ENCODE measurements at regions not wholly inside any gene's neighbourhood (a gene's known extent, or its start where the extent isn't known, plus 50 kb on each side); places are given as distances from the start of the nearest gene placed in this dataset.

DNA sequence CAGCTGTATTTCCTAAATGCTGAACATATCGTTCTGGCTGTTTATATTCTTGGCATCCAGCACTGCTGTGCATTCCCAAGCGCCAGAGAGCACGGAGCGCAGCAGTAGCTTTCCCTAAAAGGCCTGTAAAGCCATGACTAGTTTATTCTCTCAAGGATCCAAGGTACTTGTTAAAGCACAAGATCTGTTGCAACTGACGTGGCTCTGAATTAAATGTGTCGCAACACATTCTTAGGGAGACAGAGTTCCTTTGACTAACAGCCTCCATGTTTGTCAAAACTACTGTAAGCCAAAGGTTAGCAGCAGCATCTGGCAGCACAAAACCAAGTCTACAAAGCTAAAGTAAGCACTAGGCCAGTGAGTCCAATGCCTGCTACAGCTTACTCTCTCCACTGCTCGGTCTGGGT is 188.6 kb upstream of the FN1 start:
- intact Hi-C loops (cut with DNase I) = no loop called here
- ATAC-seq (peak; percentile 69 to 87), DNase-seq (peak; percentile 23)

GRCh38 chr2:215622837-215623236 is 187.0 kb upstream of the FN1 start:
- no peak for DNase-seq
- intact Hi-C loops (cut with DNase I) = no loop called here

GRCh38 chr2:215621381-215621780 is 185.5 kb upstream of the FN1 start:
- DNase-seq (no peak), ATAC-seq (no peak)
- intact Hi-C loops (cut with DNase I) = no loop called here

More at GRCh38 chr2:215622837-215623236, 187.0 kb upstream of the FN1 start:
- ATAC-seq = no peak

DNA sequence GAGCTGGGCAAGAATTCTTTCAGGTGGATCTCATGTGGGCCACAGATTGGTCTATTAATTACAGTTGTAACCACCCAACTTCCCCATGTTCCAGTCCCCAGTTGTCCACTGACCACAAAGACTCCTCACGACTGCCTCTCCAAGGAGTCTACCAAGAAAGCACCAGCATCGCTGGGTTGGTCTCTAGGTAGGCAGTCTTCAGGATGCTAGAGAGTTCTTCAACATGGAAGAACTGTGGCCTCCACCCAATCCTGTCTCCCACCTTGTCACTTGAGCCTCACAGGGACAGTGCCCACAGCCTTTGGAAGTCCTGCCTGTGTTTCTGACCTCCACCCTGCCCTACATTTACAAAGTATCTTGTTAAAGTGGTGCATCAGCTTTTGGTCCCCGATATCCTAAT is 184.7 kb upstream of the FN1 start:
- ATAC-seq (no peak), DNase-seq (no peak)
- intact Hi-C loops (cut with DNase I) = no loop called here

- peak in 1 of 2 donors; percentile 24 for ATAC-seq
- peak; percentile 35 for DNase-seq
- intact Hi-C loops (cut with DNase I) = no loop called here
Measured at GRCh38 chr2:215619989-215620388, 184.1 kb upstream of the FN1 start.

GRCh38 chr2:215619022-215619958 is 183.4 kb upstream of the FN1 start:
- DNase-seq (no peak), ATAC-seq (peak; percentile 41 to 70)
- intact Hi-C loops (cut with DNase I) = no loop called here

GRCh38 chr2:215618145-215618544 is 182.3 kb upstream of the FN1 start:
- DNase-seq (no peak), ATAC-seq (no peak)
- intact Hi-C loops (cut with DNase I) = no loop called here

DNA sequence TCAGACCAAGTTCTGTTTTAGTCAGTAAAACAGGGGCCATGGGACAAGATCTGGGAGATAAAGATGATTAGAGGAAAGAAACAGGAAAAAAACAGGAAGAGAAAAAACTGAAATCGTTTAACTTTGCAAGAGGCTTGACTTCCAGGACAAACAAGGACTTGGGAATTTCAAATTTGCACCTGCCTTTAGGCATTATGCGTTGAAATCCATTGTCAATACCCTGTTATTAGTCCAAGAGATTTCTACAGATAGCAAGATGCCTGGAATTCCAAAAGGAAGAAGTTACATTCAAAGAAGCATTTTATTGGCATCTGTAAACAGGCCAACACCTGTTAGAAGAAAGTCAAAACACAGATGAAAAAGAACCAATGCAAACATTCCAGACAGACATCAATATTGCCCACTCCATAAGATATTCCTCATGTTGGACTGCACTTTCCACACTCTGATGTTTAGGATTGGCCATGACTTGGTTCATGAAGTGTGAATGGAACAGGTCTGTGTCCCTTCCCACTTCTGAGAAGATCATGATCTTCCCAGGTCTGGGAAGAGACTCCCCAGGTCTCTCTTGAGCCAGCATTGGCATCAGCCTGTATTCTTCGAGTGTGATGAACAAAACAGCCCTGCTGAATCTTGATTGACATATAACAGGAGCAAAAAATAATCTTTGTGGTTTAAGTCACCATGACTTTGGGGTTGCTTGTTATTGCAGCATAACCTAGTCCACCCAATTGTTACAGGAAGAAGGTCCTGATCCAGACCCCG is 181.4 kb upstream of the FN1 start:
- ATAC-seq (no peak), DNase-seq (no peak)
- intact Hi-C loops (cut with DNase I) = no loop called here

GRCh38 chr2:215615803-215616174 is 179.9 kb upstream of the FN1 start:
- intact Hi-C loops (cut with DNase I) = no loop called here
- DNase-seq (no peak), ATAC-seq (no peak)

GRCh38 chr2:215615067-215615802 is 179.4 kb upstream of the FN1 start:
- intact Hi-C loops (cut with DNase I) = no loop called here
- ATAC-seq = no peak
- DNase-seq = no peak

GRCh38 chr2:215614296-215614695 is 178.4 kb upstream of the FN1 start:
- intact Hi-C loops (cut with DNase I) = no loop called here
- ATAC-seq (no peak), DNase-seq (no peak)

DNA sequence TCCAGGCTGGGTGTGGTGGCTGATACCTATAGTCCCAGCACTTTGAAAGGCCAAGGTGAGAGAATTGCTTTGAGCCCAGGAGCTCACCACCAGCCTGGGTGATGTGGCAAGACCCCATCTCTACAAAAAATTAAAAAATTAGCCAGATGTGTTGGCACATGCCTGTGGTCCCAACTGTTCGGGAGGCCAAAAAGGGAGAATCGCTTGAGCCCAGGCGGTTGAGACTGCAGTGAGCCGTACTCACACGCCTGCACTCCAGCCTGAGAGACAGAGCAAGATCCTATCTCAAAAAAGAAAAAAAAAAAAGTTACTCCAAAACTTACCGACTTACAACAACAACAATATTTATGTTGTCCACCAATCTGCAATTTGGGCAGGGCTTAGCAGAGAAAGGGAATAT is 178.0 kb upstream of the FN1 start:
- intact Hi-C loops (cut with DNase I) = no loop called here
- ATAC-seq (no peak), DNase-seq (no peak)

GRCh38 chr2:215613280-215613679 is 177.4 kb upstream of the FN1 start:
- no peak for DNase-seq
- no peak for ATAC-seq
- intact Hi-C loops (cut with DNase I) = no loop called here

DNA sequence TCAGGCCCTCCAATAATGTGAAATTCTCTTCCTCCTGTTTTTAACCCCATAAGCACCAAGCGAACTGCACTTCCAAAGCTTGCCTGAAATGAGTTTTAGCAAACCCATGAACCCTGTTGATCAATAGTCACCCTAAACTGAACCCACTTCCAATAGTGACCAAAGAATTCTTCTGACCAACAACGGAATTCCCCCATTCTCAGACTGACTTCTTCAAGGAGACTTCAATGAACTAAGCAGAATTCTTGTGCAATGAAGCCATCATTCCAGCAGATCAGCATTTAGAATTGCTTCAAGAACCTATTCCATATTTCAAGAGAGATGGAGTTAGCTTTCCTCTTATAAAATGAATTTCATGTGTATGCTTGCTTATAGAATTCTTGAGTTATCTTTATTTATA is 176.9 kb upstream of the FN1 start:
- intact Hi-C loops (cut with DNase I) = no loop called here
- ATAC-seq = no peak
- DNase-seq = no peak

- intact Hi-C loops (cut with DNase I) = no loop called here
- ATAC-seq = peak in 1 of 2 donors; percentile 60
- no peak for DNase-seq
Measured at GRCh38 chr2:215611609-215612386, 175.9 kb upstream of the FN1 start.

GRCh38 chr2:215609089-215610032 is 173.5 kb upstream of the FN1 start:
- DNase-seq (no peak), ATAC-seq (no peak)
- intact Hi-C loops (cut with DNase I) = no loop called here

DNA sequence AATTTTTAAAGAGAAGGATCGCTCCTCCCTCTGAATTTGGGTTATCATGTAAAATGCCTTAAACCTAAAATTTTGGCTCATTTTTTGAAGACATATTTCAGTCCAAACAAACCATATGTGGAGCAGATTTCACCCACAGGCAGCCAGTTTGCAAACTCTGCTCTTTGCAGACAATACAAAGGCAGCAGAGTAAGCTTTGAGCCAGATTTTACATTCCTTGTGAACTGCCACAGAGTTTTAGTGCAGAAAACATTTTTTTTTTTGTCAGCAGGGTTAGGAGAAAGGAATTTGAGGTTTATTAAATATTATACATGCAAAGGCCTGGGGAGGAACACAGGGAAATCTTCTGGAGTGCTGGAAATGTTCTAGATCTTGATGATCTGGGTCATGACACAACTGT is 171.9 kb upstream of the FN1 start:
- DNase-seq = no peak
- intact Hi-C loops (cut with DNase I) = no loop called here
- ATAC-seq = no peak

GRCh38 chr2:215606219-215606618 is 170.4 kb upstream of the FN1 start:
- no peak for DNase-seq
- intact Hi-C loops (cut with DNase I) = no loop called here
- no peak for ATAC-seq
